GM19238 (cell line): ENCODE measurements at regions not wholly inside any gene's neighbourhood (a gene's known extent, or its start where the extent isn't known, plus 50 kb on each side); places are given as distances from the start of the nearest gene placed in this dataset.

Experiments
- DNase-seq: peaks from one replicate; pipeline ENCODE4 v3.0.0; 2011; ENCODE audit warnings: low spot score; ENCODE audit not compliant: insufficient read length

DNA sequence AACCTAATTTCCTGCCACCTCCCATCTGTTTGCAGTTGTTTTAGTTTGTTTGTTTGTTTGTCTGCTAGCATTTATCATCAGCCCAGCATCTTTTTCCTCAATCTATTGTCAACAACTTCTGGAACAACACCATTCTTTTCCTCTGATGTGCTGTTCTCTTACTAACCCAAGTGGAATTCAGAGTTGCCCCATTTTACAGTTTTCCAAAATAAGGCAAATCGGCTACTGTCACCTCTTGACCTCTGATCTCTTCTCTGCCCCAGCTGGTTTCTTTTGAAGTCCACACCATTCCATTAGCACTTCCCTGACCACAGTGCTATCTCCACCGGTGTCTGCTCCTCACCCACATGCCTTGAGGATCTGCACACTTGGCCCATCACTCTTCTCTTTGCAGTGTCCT is 102.4 kb downstream of the EFNB2 start:
- DNase-seq = no peak

DNA sequence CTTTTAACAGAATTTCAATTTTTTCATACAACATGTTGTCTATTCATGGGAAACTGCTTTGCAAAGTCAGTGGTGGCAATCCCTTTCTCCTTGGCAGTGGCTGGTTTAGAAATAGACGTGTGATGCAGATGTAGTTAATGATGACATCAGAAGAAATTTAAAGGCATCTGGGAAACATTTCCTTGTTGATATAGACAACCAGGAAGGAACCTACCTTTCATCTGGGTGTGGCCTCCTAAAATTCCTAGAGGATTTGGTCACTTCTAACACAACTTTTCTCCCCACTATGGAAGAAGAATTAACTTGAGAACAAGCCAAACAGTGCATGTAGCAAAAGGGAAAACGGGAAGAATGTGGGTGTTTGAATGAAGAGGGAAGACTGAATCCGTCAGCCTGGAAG is 102.8 kb downstream of the EFNB2 start:
- DNase-seq = no peak

DNA sequence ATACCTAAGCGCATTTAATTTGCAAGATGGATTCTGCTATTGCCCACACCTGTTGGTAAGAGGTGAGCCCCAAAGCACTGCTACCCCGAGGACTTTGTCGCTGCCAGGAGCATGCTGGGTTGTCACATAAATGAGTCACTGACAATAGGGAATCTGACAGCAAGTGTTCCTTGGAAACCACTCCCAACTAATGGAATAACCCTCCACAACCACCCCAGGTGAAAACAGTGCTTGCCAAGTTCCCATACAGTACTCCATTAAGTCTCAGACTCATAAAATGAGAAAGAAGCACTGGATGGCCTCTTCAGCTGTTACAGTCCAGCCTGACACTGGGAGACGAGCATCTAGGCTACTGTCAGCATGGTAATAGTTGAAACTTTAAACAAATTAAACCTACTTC is 108.6 kb downstream of the EFNB2 start:
- no peak for DNase-seq

- no peak for DNase-seq
These were observed 109.8 kb downstream of the EFNB2 start for GRCh38 chr13:106425661-106426060.

- no peak for DNase-seq
These were observed 110.7 kb downstream of the EFNB2 start for GRCh38 chr13:106424805-106425204.

GRCh38 chr13:106423530-106423929 is 111.9 kb downstream of the EFNB2 start:
- DNase-seq = no peak

GRCh38 chr13:106418556-106418955 is 116.9 kb downstream of the EFNB2 start:
- DNase-seq = no peak

- DNase-seq = no peak
These were observed 117.9 kb downstream of the EFNB2 start for GRCh38 chr13:106417467-106418110.

GRCh38 chr13:106416645-106417044 is 118.8 kb downstream of the EFNB2 start:
- DNase-seq = no peak

- no peak for DNase-seq
These were observed 119.5 kb downstream of the EFNB2 start for GRCh38 chr13:106415971-106416370.

- DNase-seq = no peak
These were observed 120.0 kb downstream of the EFNB2 start for GRCh38 chr13:106415442-106415841.

DNA sequence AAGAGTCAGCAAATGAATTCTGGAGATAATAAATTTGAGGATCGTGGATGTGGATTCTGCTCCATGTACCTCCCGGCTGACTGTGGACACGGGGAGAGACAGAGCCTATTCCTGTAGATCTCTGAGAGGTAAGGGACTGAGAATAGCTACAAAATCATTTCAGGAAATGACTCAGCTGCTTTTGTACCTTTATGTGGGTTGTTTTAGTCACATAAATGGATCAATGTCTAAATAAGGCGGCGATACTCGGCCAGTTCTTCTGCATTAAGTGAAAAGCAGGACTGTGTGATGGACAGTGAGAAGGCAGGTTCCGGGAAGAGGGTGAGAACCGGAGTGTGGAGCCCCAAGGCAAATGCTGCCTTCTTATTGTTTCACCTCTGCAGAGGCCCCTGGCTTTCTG is 128.1 kb downstream of the EFNB2 start:
- DNase-seq = no peak

DNA sequence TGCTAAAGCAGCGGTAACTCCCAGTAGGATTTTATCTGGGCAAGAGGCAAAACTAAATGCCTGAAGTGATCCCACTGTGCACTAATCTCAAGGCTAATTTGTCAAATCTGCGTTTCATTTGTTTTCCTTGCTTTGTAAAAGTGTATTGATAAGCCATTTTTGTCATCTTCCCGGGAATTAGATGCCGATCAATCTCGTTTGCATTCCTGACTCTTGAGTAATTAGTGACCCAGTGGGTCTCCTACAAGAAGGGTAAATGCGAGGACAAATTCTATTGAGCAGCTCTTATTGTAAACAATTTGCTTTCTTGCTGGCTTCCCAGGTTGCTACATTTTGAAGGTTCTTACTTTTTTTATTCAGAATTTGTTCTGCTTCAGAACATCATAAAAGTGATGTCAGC is 129.7 kb downstream of the EFNB2 start:
- DNase-seq = no peak

- DNase-seq = no peak
These were observed 132.2 kb downstream of the EFNB2 start for GRCh38 chr13:106403280-106403679.

DNA sequence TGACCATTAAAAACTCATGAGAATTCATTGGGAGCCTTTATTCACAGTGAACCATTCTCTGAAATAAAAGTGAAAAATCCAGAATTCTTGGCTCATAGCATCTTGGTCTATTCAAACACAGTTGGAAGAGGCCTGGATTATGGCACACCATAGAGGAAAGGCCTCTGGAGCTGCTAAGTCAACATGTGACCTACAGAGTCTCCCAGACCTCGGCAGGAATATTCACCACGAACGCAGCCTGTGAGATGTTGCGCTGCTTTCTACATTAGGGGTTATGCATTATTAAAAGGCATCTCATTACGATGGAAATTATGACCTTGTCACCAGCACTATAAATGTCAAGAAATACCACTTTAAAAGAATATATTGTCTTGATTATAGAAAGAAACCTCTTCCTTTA is 132.6 kb downstream of the EFNB2 start:
- no peak for DNase-seq

DNA sequence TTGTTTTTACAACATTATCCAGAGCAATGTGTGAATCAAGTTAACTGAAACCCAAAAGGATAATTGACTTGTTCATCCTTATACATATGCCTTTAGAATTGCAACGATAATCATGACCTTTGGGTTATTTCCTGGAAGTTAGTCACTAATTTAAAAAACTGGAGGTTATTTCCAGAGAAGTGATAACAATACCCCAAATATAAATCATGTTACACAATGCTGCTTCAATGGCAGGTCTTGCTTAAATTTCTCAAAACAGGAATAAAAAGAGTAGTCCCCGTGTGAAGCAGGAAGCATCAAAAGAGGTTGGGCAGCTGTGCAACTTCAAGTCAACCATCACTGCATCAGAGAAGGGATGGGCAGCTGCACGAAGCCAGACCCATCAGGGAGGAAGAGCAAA is 134.4 kb downstream of the EFNB2 start:
- no peak for DNase-seq

DNA sequence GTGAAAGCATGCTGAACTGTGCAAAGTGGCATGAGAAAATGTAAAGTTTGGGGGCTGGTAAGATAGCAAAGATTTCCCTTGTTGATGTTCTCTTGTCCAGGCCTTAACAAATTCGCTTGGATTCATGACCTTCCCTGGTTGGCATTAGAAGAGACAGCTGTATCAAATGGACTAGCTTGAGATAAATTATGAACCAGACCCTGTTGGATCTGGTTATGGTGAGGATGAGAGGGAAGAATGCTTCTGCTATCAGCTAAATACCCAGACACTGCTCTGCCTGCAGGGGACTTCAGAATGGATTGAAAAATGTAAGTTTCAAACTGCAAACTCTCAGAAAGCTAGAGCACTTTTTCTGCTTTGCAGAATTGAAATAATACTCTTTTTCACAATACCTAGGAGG is 135.2 kb downstream of the EFNB2 start:
- no peak for DNase-seq

DNA sequence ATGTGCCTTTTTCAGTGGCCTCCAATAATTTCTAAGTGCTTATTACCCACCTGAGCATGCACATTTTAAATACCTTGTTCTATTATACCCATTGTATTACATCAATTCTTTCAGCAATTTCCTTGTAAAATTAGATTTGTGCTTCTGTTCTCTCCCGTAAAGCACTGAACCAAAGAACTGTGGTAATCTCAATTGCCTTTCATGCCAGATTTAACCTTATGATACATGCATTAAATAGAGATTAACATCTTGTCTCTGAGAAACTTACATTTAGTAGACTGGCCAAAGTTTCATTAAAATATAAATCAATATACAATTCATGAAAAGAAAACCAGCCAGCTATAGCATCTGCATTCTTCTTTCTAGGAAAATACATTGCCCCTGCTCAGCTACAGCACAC is 137.2 kb downstream of the EFNB2 start:
- DNase-seq = no peak

DNA sequence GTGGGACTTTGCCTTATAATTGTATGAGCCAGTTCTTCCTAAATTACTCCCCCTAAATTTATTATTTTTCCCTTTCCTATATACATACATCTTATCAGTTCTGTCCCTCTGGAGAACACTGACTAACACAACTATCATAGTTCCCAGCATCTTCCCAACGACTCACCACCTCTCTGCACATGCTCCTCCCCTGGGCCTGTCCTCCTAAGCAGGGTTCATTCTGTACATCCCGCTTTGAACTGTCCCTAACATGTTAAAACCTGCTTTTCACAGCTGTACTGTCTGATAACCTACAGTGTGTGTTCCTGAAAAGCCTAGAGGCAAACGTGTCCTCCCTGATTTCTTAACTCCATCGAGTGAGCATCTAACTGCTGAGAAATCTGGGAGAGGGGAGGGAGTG is 141.7 kb downstream of the EFNB2 start:
- no peak for DNase-seq

- DNase-seq = no peak
These were observed 143.8 kb downstream of the EFNB2 start for GRCh38 chr13:106391681-106392080.

- no peak for DNase-seq
These were observed 144.2 kb downstream of the EFNB2 start for GRCh38 chr13:106391271-106391670.

DNA sequence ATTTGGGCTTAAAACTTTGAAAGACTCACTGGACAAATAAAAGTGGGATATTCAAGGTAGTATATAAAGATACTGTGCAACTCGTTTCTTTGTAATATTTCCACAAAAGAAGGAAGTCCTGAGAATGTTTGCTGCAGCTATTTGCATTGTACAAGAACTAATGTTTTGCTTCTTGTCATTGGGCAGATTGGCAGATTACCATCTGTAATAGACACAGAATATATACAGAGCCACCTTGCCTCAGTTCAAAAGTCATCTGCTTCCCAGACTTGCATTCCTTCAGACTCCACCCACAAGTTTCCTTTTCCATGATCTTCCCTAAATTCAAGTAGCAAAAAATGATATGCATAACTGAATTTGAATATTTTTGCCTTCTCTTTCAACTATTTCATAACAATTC is 145.1 kb downstream of the EFNB2 start:
- no peak for DNase-seq

DNA sequence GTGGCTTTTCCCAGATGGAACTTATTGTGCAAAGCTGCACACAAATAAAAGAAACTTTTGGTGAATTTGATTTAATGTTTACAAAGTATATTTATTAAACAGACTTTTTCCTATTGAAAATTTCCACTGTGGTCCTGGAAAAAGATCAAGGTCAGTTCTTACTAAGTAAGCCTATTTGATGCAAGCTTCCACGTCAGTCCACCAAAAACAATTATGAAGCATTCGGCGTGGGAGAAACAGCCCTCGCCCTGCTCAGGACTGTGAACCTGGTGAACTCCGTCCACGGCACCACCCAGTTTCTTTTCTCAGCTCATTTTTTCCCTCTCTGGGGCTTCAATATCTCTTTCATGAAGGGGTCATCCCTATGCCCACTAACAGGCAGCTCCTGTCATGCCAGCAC is 149.8 kb downstream of the EFNB2 start:
- DNase-seq = no peak

GRCh38 chr13:106384516-106384915 is 150.9 kb downstream of the EFNB2 start:
- DNase-seq = no peak
